K562 (cell line): ENCODE measurements at regions not wholly inside any gene's neighbourhood (a gene's known extent, or its start where the extent isn't known, plus 50 kb on each side); places are given as distances from the start of the nearest gene placed in this dataset.

ENCODE experiments used
- ATAC-seq: fragments of 200-7000 bp; cut with Tn5 transposase; 3 replicates; pipeline ENCODE4 v1.9.1; 2020; ENCODE audit warnings: moderate library complexity
- BruUV-seq: library from RNA; stranded (reverse); fragments of 400-500 nt; replicated peaks from 2 replicates; lab custom pipeline; 2021; lab: Mats Ljungman, UMichigan
- CTCF ChIA-PET: fragments of 300-600 bp; formaldehyde crosslinking; extraction: SDS; loops from one replicate; lab custom pipeline; 2021; ENCODE audit warnings: low intra/inter-chr PET ratio; lab: Yijun Ruan, JAX
- POLR2A ChIA-PET: fragments of 300-600, 350-650 bp; sonication (Branson Sonifier 250); formaldehyde crosslinking; extraction: SDS; loops from one replicate; lab custom pipeline; 2021; ENCODE audit warnings: antibody characterized with exemption, inconsistent platforms; lab: Yijun Ruan, JAX
- DNase-seq, 4 experiments: peaks; one replicate each; pipeline versions ENCODE4 v3.0.0 to v3.0.0-alpha.2; 2011 to 2018; ENCODE audit warnings: low spot score in 3 of 4, mixed read lengths in 3 of 4; ENCODE audit errors: extremely low read depth in 1 of 4
- FAIRE-seq: peaks from 2 replicates; lab custom pipeline; 2011; peaks lifted over from hg19 to GRCh38; lab: Jason Lieb, UNC
- H2AFZ ChIP-seq: 2 replicates; pipeline ENCODE4 v1.6.0; 2011; ENCODE audit warnings: low read depth, low read length, control low read depth, inconsistent platforms
- H3K27ac ChIP-seq: fragments of 200-600 bp; 3 replicates; pipeline ENCODE4 v1.8.0; 2011; ENCODE audit warnings: low read depth, mild to moderate bottlenecking, control low read depth, inconsistent platforms, low read length, moderate library complexity, mixed read lengths; ENCODE audit errors: extremely low read depth
- H3K27me3 ChIP-seq, 2 experiments: fragments of 300-600 bp in 1 of 2; 2 replicates in 1 of 2; 3 replicates in 1 of 2; pipeline versions ENCODE4 v1.6.0 to v1.8.0; 2011; ENCODE audit warnings: inconsistent platforms in 2 of 2, low read length in 2 of 2, mild to moderate bottlenecking in 1 of 2, mixed read lengths in 1 of 2, moderate library complexity in 1 of 2; ENCODE audit not compliant: control insufficient read depth in 2 of 2, insufficient read depth in 2 of 2
- H3K36me3 ChIP-seq: fragments of 300-600 bp; 3 replicates; pipeline ENCODE4 v1.8.0; 2011; ENCODE audit warnings: mild to moderate bottlenecking, low read length, inconsistent platforms; ENCODE audit not compliant: control insufficient read depth, insufficient read depth
- H3K4me1 ChIP-seq, 2 experiments: fragments of 200-600 bp in 1 of 2; replicated peaks in 1 of 2; 2 replicates in 1 of 2; 3 replicates in 1 of 2; pipeline versions ENCODE4 v1.5.1 to v1.8.0; 2011; ENCODE audit warnings: inconsistent platforms in 2 of 2, low read length in 2 of 2, mild to moderate bottlenecking in 1 of 2, mixed read lengths in 1 of 2, moderate library complexity in 1 of 2; ENCODE audit not compliant: control insufficient read depth in 2 of 2, insufficient read depth in 2 of 2
- H3K4me2 ChIP-seq: 2 replicates; pipeline ENCODE4 v1.6.1; 2011; ENCODE audit warnings: low read length, control low read depth, inconsistent platforms, mixed read lengths; ENCODE audit not compliant: insufficient read depth
- H3K4me3 ChIP-seq: fragments of 200-600 bp; sonication (generic), shearing (Covaris generic); 2 replicates; pipeline ENCODE4 v1.5.1; 2016; ENCODE audit warnings: control low read depth, inconsistent platforms
- H3K79me2 ChIP-seq: fragments of 200-600 bp; 3 replicates; pipeline ENCODE4 v1.8.0; 2011; ENCODE audit warnings: low read length, inconsistent platforms; ENCODE audit not compliant: control insufficient read depth, insufficient read depth
- H3K9ac ChIP-seq, 2 experiments: 2 replicates each; pipeline versions ENCODE4 v1.6.0 to v1.6.1; 2011; ENCODE audit warnings: low read depth in 2 of 2, low read length in 2 of 2, control low read depth in 1 of 2, inconsistent platforms in 1 of 2, mild to moderate bottlenecking in 1 of 2, mixed read lengths in 1 of 2; ENCODE audit not compliant: insufficient read depth in 1 of 2
- H3K9me1 ChIP-seq: one replicate; pipeline ENCODE4 v1.6.0; 2011; ENCODE audit warnings: inconsistent platforms, mild to moderate bottlenecking, low read length, moderate library complexity; ENCODE audit not compliant: control insufficient read depth, insufficient read depth
- H3K9me3 ChIP-seq: replicated peaks from 2 replicates; pipeline ENCODE4 v1.5.1; 2011; ENCODE audit warnings: low read depth, low read length, inconsistent platforms; ENCODE audit not compliant: control insufficient read depth, insufficient read depth
- H4K20me1 ChIP-seq: replicated peaks from 2 replicates; pipeline ENCODE4 v1.6.1; 2011; ENCODE audit warnings: low read length, inconsistent platforms, mixed read lengths; ENCODE audit not compliant: control insufficient read depth, insufficient read depth
- BHLHE40 ChIP-seq: IDR thresholded peaks from 2 replicates; pipeline ENCODE4 v1.6.1; 2011; ENCODE audit warnings: low read length, improper control_type of control experiment
- CBX3 ChIP-seq, 2 experiments: IDR thresholded peaks; 1 replicate in 1 of 2; 2 replicates in 1 of 2; pipeline ENCODE4 v1.6.1; 2012; ENCODE audit warnings: inconsistent platforms in 2 of 2, low read length in 2 of 2, borderline replicate concordance in 1 of 2, control low read depth in 1 of 2
- CC2D1A ChIP-seq: fragments of 450-650 bp; IDR thresholded peaks from 2 replicates; pipeline ENCODE4 v1.6.1; 2017; ENCODE audit warnings: mild to moderate bottlenecking
- CCNT2 ChIP-seq: IDR thresholded peaks from 2 replicates; pipeline ENCODE4 v1.6.1; 2011; ENCODE audit warnings: borderline replicate concordance, low read depth, mild to moderate bottlenecking, moderate library complexity, mixed read lengths, low read length; ENCODE audit not compliant: insufficient read length; ENCODE audit errors: extremely low read depth
- FOS ChIP-seq: IDR thresholded peaks from 3 replicates; pipeline ENCODE4 v1.6.1; 2011; ENCODE audit not compliant: insufficient read length; ENCODE audit errors: extremely low read depth
- FOXA1 ChIP-seq: fragments of 450-650 bp; IDR thresholded peaks from 2 replicates; pipeline ENCODE4 v1.6.1; 2016; ENCODE audit warnings: mild to moderate bottlenecking, borderline replicate concordance
- MECOM ChIP-seq: fragments of 250-450 bp; sonication (Bioruptor Pico); IDR thresholded peaks from 2 replicates; pipeline ENCODE4 v1.8.0; 2022; ENCODE audit warnings: inconsistent platforms
- MIER1 ChIP-seq: fragments of 450-650 bp; IDR thresholded peaks from 2 replicates; pipeline ENCODE4 v1.6.1; 2016; ENCODE audit warnings: antibody characterized with exemption, mild to moderate bottlenecking, low read depth
- SREBF2 ChIP-seq: sonication (generic); formaldehyde crosslinking; IDR thresholded peaks from 2 replicates; pipeline ENCODE4 v1.4.0; 2020; ENCODE audit warnings: mild to moderate bottlenecking, missing genetic modification reagents
- TEAD2 ChIP-seq: fragments of 450-650 bp; IDR thresholded peaks from 2 replicates; pipeline ENCODE4 v1.6.1; 2016; ENCODE audit warnings: missing genetic modification characterization, control low read depth, missing compliant biosample characterization
- ZNF134 ChIP-seq: fragments of 250-450 bp; sonication (Bioruptor Pico); conservative IDR thresholded peaks from 2 replicates; pipeline ENCODE4 v1.4.0; 2020
- ZNF274 ChIP-seq: IDR thresholded peaks from 2 replicates; pipeline ENCODE4 v1.6.1; 2011; ENCODE audit warnings: low read depth, mild to moderate bottlenecking, low read length, moderate library complexity, borderline replicate concordance
- WGBS: fragments of 100-300 bp; shearing (Covaris generic); methylation state at CpG from one replicate; pipeline ENCODE4 v1.1.6; 2016; ENCODE audit warnings: low coverage, mixed read lengths; ENCODE audit not compliant: insufficient coverage; ENCODE audit errors: missing lambda C conversion rate; 5-methylcytosine and 5-hydroxymethylcytosine counted together
- in situ Hi-C: fragments of 300-500 bp; cut with MboI; formaldehyde crosslinking; loops from 4 replicates; pipeline ENCODE4 v1.15.0; 2018; ENCODE audit warnings: inconsistent platforms, mixed read lengths
- intact Hi-C: fragments of 100-400 bp; cut with micrococcal nuclease; formaldehyde crosslinking; loops from 2 replicates; pipeline ENCODE4 v1.14.2; 2022
- TF ChIP-seq, protein P1 (sequence below), 2 experiments: fragments of 450-650 bp in 1 of 2; IDR thresholded peaks; 2 replicates each; pipeline ENCODE4 v1.6.1; 2011 to 2017; ENCODE audit warnings: low read depth in 2 of 2, antibody characterized with exemption in 1 of 2, borderline replicate concordance in 1 of 2, low read length in 1 of 2, mild to moderate bottlenecking in 1 of 2, mixed read lengths in 1 of 2; ENCODE audit not compliant: control insufficient read depth in 1 of 2

DNA sequence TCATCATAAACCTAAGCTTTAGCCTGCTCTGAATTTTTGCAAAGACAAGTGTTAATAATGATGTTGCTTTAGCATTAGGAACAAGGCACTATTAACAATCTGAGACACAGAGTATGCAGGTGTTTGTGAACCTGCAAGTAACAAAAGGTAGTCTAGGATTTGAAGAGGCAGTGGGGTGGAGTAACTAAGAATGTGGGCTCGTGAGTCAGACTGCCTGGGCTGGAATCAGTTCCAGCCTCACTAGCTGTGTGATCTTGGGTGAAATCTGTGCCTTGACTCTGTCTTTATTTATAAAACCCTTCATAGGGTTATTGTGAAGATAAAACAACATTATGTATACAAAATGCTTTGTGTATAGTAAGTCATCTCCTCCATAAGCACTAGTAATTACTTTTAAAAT lies 610.6 kb upstream of the CFAP20DC start:
- no peak overlapping the region for H2AFZ ChIP-seq
- H3K4me3 ChIP-seq, result no peak overlapping the region
- H3K27me3 ChIP-seq, result no peaks in the 10 kb centered on the region
- H3K36me3 ChIP-seq, result no peaks in the 10 kb centered on the region
- in situ Hi-C loops (no loop called here), intact Hi-C loops (no loop called here)
- 0% methylated on average over 1 of the region's 1 CpG for WGBS
- H3K9ac ChIP-seq, result no peak overlapping the region
- H3K27ac ChIP-seq, result no peak overlapping the region
- H3K9me3 ChIP-seq, result no peaks in the 10 kb centered on the region
- ChIA-PET POLR2A (no interaction called here), CTCF (no interaction called here)
- no peaks in the 10 kb centered on the region for H3K9me1 ChIP-seq
- H4K20me1 ChIP-seq, result no peaks in the 10 kb centered on the region
- no TSS peak for BruUV-seq
- no peak overlapping the region for H3K4me2 ChIP-seq
- no peak for ATAC-seq
- TF ChIP-seq TEAD2 (tag), result no peak
- TF ChIP-seq FOS, result no peak
- TF ChIP-seq ZNF274, result no peak
- TF ChIP-seq CCNT2, result no peak
- TF ChIP-seq CC2D1A, result no peak
- TF ChIP-seq SREBF2 (CRISPR knock-in tag), result no peak
- no peak for TF ChIP-seq FOXA1
- TF ChIP-seq MIER1, result no peak
- TF ChIP-seq ZNF134 (CRISPR knock-in tag), result no peak
- H3K79me2 ChIP-seq, result no peaks in the 10 kb centered on the region
- DNase-seq, result no peak
- H3K4me1 ChIP-seq, result no peaks in the 10 kb centered on the region
- no peak for FAIRE-seq

DNA sequence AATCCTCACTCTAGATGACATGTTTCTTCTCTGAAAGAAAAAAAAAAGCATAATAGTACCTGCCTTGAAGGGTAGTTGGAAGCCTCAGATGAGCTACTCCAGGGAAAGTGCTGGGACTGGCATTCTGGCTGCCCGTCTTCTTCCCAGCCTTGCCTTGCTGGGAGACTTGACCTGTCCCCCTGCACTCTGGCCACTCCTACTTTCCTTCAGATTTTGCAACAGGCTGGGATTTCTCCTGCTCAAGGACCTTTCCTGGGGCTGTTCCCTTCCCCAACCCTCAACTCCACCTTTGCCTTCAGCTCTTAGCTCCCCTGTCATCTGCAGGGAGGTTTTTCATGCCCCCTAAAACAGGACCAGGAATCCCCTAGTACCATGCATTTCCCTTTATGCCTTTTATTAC lies 609.9 kb upstream of the CFAP20DC start:
- H3K9me1 ChIP-seq, result no peaks in the 10 kb centered on the region
- CTCF ChIA-PET, result no interaction called here
- in situ Hi-C loops (no loop called here), intact Hi-C loops (no loop called here)
- H3K4me1 ChIP-seq, result no peaks in the 10 kb centered on the region
- no peak for FAIRE-seq
- no peaks in the 10 kb centered on the region for H3K9me3 ChIP-seq
- no peaks in the 10 kb centered on the region for H4K20me1 ChIP-seq
- H3K9ac ChIP-seq, result no peak overlapping the region
- H3K4me2 ChIP-seq, result no peak overlapping the region
- DNase-seq, result no peak
- WGBS, result 14% methylated on average over 1 of the region's 1 CpG
- TF ChIP-seq, protein P1, sequence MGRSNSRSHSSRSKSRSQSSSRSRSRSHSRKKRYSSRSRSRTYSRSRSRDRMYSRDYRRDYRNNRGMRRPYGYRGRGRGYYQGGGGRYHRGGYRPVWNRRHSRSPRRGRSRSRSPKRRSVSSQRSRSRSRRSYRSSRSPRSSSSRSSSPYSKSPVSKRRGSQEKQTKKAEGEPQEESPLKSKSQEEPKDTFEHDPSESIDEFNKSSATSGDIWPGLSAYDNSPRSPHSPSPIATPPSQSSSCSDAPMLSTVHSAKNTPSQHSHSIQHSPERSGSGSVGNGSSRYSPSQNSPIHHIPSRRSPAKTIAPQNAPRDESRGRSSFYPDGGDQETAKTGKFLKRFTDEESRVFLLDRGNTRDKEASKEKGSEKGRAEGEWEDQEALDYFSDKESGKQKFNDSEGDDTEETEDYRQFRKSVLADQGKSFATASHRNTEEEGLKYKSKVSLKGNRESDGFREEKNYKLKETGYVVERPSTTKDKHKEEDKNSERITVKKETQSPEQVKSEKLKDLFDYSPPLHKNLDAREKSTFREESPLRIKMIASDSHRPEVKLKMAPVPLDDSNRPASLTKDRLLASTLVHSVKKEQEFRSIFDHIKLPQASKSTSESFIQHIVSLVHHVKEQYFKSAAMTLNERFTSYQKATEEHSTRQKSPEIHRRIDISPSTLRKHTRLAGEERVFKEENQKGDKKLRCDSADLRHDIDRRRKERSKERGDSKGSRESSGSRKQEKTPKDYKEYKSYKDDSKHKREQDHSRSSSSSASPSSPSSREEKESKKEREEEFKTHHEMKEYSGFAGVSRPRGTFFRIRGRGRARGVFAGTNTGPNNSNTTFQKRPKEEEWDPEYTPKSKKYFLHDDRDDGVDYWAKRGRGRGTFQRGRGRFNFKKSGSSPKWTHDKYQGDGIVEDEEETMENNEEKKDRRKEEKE (IDR thresholded peaks at IDR 0.05; ENCODE audit: borderline replicate concordance in 1 of 2, control insufficient read depth in 1 of 2, low read depth in 2 of 2, low read length in 1 of 2), result no peak
- TF ChIP-seq BHLHE40 (no peak), CBX3 (IDR thresholded peaks at IDR 0.05; ENCODE audit: borderline replicate concordance in 1 of 2, low read length in 2 of 2) (no peak), MECOM (no peak)
- TF ChIP-seq, all 486 proteins: peak for 0
- Histone ChIP-seq H3K79me2 (no peaks in the 10 kb centered on the region), H3K4me3 (no peak overlapping the region), H3K36me3 (no peaks in the 10 kb centered on the region), H2AFZ (no peak overlapping the region), H3K27me3 (no peaks in the 10 kb centered on the region), H3K27ac (no peak overlapping the region)
- no peak for ATAC-seq
- POLR2A ChIA-PET, result interaction anchor here (0.8 kb wide), 1 partner anchor 10 kb away, joined by 3 read pairs; no protein-coding TSS in a partner anchor
- no TSS peak for BruUV-seq
